Hepatocyte (in vitro differentiated cells): ENCODE measurements at regions not wholly inside any gene's neighbourhood (a gene's known extent, or its start where the extent isn't known, plus 50 kb on each side); places are given as distances from the start of the nearest gene placed in this dataset.

Experiments
- CTCF ChIP-seq: fragments of 200-600 bp; sonication (generic); IDR thresholded peaks from 2 replicates; pipeline ENCODE4 v1.5.1; 2016; ENCODE audit warnings: antibody characterized with exemption, mild to moderate bottlenecking; ENCODE audit not compliant: poor library complexity
- EZH2 ChIP-seq: fragments of 200-600 bp; sonication (generic); IDR thresholded peaks from 2 replicates; pipeline ENCODE4 v1.6.1; 2016; ENCODE audit warnings: antibody characterized with exemption, mild to moderate bottlenecking, borderline replicate concordance
- EZH2phosphoT487 ChIP-seq: fragments of 200-600 bp; sonication (generic); IDR thresholded peaks from one replicate; pipeline ENCODE4 v1.6.1; 2018; ENCODE audit warnings: antibody characterized with exemption, mild to moderate bottlenecking, low read depth, moderate library complexity; ENCODE audit not compliant: unreplicated experiment, severe bottlenecking

- TF ChIP-seq CTCF (no peak), EZH2phosphoT487 (no peak), EZH2 (no peak)
Observed at GRCh38 chr11:92611157-92611556, 358.3 kb upstream of the MTNR1B start.
